ENCODE measurements at regions not wholly inside any gene's neighbourhood (a gene's known extent, or its start where the extent isn't known, plus 50 kb on each side); places are given as distances from the start of the nearest gene placed in this dataset.

- Histone ChIP-seq H3K4me3 (no peak overlapping the region), H3K27ac (ENCODE audit: low read depth) (no peak overlapping the region), H3K4me2 (no peak overlapping the region), H3K79me2 (replicated peaks; ENCODE audit: insufficient read depth) (no peaks in the 10 kb centered on the region), H2AFZ (no peak overlapping the region), H3F3A (replicated peaks; ENCODE audit: low read depth) (no peaks in the 10 kb centered on the region), H3K9me2 (ENCODE audit: insufficient read depth) (peaks cover 9% of the 10 kb centered on the region; the same call in 1 of the 2 replicates), H3K27me3 (ENCODE audit: insufficient read depth) (no peaks in the 10 kb centered on the region), H4K20me1 (replicated peaks; ENCODE audit: insufficient read depth) (no peaks in the 10 kb centered on the region; the same call in 1 of the 2 replicates), H3K4me1 (ENCODE audit: insufficient read depth) (no peaks in the 10 kb centered on the region), H3K36me3 (ENCODE audit: insufficient read depth) (no peaks in the 10 kb centered on the region)
- DNase-seq (ENCODE audit: low spot score) (no peak), ATAC-seq (no peak)
- Mint-ChIP-seq H3K27me3 (ENCODE audit: insufficient read depth, low read depth, poor library complexity) (no peaks in the 10 kb centered on the region), H3K36me3 (ENCODE audit: low read depth) (peaks cover 3% of the 10 kb centered on the region; the same call in 1 of the 3 replicates), H3K4me1 (no peaks in the 10 kb centered on the region), H3K4me3 (no peak overlapping the region), H3K27ac (no peak overlapping the region), H3K9me3 (no peaks in the 10 kb centered on the region)
- TF ChIP-seq REST (IDR thresholded peaks at IDR 0.05; ENCODE audit: unreplicated experiment) (no peak), POLR2AphosphoS5 (IDR thresholded peaks at IDR 0.05; ENCODE audit: low read depth) (no peak), NANOG (IDR thresholded peaks at IDR 0.05; ENCODE audit: borderline replicate concordance) (no peak), ZNF462 (CRISPR knock-in tag; IDR thresholded peaks at IDR 0.05) (no peak), ETS1 (IDR thresholded peaks at IDR 0.05) (no peak), STAT1 (IDR thresholded peaks at IDR 0.05; ENCODE audit: unreplicated experiment) (no peak), ZNF114 (CRISPR knock-in tag; IDR thresholded peaks at IDR 0.05) (no peak), CTCF (conservative IDR thresholded peaks at IDR 0.05; ENCODE audit: low read depth in 2 of 2) (no peak), JUNB (IDR thresholded peaks at IDR 0.05; ENCODE audit: unreplicated experiment) (no peak), EZH2phosphoT487 (IDR thresholded peaks at IDR 0.05; ENCODE audit: unreplicated experiment) (no peak), ZNF331 (CRISPR knock-in tag; IDR thresholded peaks at IDR 0.05; ENCODE audit: low read depth) (no peak), CREB1 (CRISPR knock-in tag; IDR thresholded peaks at IDR 0.05; ENCODE audit: low read depth) (no peak), EZH2 (IDR thresholded peaks at IDR 0.05; ENCODE audit: low read depth, unreplicated experiment) (no peak)
These were observed 223.9 kb upstream of the HS3ST3A1 start for GRCh38 chr17:13825526-13826040.

Data from GM23338 (cell line).